NCI-H526 (cell line): ENCODE measurements at regions not wholly inside any gene's neighbourhood (a gene's known extent, or its start where the extent isn't known, plus 50 kb on each side); places are given as distances from the start of the nearest gene placed in this dataset.
"Not testable (repeated sequence)": the region's sequence is repeated elsewhere in the genome, so short reads cannot be mapped to it uniquely, and the experiment has no call there.

Experiments used
- DNase-seq, 2 experiments: peaks; one replicate each; lab custom pipeline; 2025; lab: John Stamatoyannopoulos, UW

DNA sequence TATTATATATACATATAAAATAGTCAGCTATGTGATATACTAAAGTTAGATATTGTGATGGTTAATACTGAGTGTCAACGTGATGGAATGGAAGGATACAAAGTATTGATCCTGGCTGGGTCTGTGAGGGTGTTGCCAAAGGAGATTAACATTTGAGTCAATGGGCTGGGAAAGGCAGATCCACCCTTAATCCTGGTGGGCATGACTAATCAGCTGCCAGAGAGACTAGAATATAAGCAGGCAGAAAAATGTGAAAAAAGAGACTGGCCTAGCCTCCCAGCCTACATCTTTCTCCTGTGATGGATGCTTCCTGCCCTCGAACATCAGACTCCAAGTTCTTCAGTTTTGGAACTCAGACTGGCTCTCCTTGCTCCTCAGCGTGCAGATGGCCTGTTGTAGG, 321.6 kb upstream of the NT5E start:
- DNase-seq = not testable (repeated sequence)

DNA sequence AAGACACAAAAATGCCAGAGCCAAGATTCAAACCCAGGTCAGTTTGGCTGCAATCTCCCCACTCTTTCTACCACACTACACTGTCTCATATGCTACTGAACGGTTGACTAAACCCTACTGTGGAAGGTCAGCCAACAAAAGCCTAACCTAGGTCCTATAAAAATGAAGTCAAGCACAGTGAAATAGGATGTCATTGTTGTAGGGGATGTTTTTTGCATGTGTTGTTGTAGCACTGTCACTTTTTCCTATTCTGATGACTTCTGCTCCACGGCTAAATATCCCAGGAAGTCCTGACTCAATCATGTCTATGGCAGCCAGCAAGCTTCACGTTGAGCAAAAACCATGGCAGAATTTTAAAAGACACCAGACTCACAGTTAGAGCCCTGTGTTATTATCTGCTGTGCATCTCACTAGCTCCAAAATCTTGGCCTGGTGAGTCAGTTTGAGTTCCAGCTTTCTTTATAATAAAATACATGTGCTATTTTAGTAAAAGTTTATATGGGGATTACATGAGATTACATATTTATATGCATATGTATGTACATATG, 322.1 kb upstream of the NT5E start:
- DNase-seq = no peak

GRCh38 chr6:85127168-85127498, 322.8 kb upstream of the NT5E start:
- DNase-seq = no peak

DNA sequence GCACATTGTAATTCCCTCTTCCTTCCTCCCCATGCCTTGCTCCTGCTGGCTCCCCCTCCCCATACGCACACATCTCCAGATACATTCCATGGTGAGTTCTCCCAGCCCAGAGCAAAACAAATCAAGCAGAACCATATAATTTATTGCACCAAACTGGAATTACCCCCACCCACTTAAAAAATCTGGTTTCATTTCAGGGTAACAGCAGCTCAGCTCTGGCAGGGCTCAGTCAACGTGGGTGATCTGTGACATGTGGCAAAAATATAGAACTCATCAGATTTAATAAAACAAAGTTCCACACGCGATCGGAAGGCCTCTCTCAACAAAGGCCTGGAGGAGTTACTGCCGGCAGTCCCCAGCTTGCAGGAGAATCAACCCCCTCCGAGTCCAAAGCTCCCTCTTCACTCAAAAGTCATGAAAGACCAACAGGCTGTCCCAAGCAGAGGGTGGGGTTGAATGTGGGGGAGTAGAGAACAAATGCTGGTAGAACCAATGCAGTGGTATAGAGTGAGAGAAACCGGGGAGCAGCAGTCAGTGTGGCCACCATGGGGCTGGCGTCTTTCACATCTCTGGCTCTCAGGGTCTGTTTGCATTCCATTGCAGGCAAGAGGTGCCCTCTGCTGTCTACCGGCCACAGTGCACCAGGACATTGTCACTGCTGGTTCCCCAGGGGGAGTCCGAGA, 323.3 kb upstream of the NT5E start:
- peak in 1 of 2 experiments; percentile 52 for DNase-seq

GRCh38 chr6:85125526-85125925, 324.4 kb upstream of the NT5E start:
- no peak for DNase-seq

GRCh38 chr6:85124472-85125354, 325.2 kb upstream of the NT5E start:
- DNase-seq = no peak

DNA sequence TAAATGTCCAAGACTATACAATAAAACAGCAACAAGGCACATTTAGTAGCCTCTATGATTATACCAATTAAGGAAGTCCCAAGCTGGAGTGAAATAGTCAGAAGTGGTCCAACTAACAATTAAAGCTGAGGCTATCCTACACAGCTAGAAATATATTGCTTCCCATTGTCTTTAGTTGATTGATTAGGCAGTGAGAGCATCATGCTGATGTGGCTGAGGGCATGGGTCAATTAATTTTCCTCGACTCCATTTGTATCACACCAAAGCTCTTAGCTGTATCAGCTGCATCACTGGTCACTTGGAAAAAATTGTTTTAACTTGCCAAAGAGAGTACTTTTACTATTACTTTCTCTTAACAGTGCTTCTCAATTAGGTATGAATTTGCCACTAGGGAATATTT, 328.7 kb upstream of the NT5E start:
- DNase-seq = no peak

- no peak for DNase-seq
Measured at GRCh38 chr6:85118652-85119235, 331.1 kb upstream of the NT5E start.

- DNase-seq = no peak
Measured at GRCh38 chr6:85118233-85118632, 331.6 kb upstream of the NT5E start.

GRCh38 chr6:85116475-85116874, 333.4 kb upstream of the NT5E start:
- DNase-seq = no peak

- no peak for DNase-seq
Measured at GRCh38 chr6:85115876-85116275, 334.0 kb upstream of the NT5E start.

DNA sequence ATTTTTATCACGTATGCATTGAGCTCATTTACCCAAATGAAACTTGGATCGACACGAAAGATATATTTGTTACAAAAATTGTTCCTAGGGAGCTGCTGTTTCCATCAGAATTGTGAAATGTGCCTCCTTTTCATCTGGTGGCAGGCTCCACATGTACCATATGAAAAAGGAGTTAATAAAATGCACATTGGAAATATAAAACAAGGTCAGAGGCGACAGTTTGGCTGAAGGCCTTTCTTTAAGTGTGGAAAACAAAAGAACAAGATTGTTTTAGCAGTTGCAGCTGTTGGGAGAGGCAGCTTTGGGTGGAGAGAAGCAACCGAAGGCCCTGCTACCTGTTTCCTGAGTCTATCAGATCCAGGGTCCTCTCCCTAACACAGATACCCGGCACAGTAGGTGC, 334.5 kb upstream of the NT5E start:
- no peak for DNase-seq

DNA sequence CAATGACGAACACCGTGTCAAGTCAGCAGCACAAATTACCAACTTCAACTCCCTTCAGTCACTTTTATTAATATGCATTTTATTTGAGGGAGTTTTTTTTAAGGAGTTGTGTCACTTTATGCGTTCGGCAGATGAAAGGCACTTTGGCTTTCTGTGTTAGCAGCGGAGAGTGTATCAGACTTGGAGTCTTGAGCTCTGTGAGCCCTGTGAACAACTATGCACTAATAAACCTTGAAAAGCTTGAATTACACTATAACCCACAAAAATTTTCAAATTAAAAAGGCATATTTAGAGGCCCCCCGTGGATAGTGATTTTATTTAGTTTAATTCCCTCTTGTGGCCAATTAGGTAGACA, 335.3 kb upstream of the NT5E start:
- DNase-seq = no peak

GRCh38 chr6:85113934-85114580, 335.8 kb upstream of the NT5E start:
- DNase-seq = no peak

DNA sequence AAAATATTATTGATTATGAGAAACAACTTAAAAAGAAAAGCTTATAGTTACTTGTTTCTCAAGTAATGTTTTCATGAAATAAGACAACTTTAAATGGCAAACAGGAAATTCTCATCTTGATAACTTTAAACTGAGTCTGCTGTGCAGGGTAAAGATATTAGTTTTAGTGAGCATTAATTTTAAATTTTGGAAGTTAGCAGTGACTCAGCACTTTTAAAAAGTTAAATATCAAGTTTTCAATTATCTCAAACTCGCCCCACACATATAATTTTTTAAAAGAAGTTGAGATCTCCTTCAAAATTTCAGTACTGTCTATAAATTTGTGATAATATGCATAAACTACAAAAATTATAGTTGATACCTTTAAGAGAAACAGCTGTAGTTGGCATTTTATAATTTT, 337.3 kb upstream of the NT5E start:
- no peak for DNase-seq

- peak in 1 of 2 experiments; percentile 50 for DNase-seq
Measured at GRCh38 chr6:85111481-85112011, 338.3 kb upstream of the NT5E start.

DNA sequence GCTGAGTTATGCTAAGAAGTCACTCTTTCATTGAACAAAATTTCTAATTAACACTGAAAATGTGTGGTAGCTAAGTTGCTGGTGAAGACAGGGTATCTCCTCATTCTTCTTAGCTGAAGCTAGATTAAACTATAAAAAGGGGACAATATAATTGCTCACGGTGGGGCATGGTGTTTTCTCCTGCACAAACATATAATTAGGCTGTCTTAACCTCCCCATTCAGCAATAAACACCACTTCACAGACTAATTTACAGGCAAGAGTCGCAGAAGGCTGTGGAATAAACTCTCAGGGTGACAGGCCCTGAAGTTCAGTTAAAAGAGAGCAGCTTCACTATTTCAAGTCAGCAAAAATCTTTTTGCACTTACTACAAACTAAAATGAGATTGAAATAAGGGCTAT, 338.9 kb upstream of the NT5E start:
- no peak for DNase-seq

GRCh38 chr6:85107701-85108100, 342.2 kb upstream of the NT5E start:
- no peak for DNase-seq

- peak in 1 of 2 experiments; percentile 6 for DNase-seq
Measured at GRCh38 chr6:85096976-85097375, 332.6 kb upstream of the TBX18 start.

- no peak for DNase-seq
Measured at GRCh38 chr6:85092226-85092625, 327.8 kb upstream of the TBX18 start.

- no peak for DNase-seq
Measured at GRCh38 chr6:85089255-85089654, 324.9 kb upstream of the TBX18 start.

DNA sequence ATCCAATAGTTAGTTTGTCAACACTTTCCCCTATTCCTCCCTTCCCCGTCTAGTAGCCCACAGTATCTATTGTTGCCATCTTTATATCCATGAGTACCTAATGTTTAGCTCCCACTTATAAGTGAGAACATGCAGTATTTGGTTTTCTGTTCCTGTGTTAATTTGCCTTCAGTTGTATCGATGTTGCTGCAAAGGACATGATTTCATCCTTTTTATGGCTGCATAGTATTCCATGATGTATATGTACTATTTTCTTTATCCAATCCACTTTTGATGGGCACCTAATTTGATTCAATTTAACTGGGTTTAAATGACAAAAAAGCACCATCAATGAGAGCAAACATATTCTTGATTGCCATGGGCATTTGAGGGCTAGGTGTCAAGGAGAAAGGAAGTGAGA, 321.5 kb upstream of the TBX18 start:
- no peak for DNase-seq
